Panc1 (cell line): ENCODE measurements at regions not wholly inside any gene's neighbourhood (a gene's known extent, or its start where the extent isn't known, plus 50 kb on each side); places are given as distances from the start of the nearest gene placed in this dataset.

Source experiments
- ATAC-seq: fragments of 200-7000 bp; cut with Tn5 transposase; 2 replicates; pipeline ENCODE4 v1.9.1; 2020; ENCODE audit warnings: mild to moderate bottlenecking, moderate library complexity
- BruUV-seq: library from RNA; stranded (reverse); fragments of 400-500 nt; replicated peaks from 2 replicates; lab custom pipeline; 2021; lab: Mats Ljungman, UMichigan
- CTCF ChIA-PET: fragments of 300-600 bp; sonication (Branson Sonifier 250); formaldehyde crosslinking; loops from one replicate; lab custom pipeline; 2022; ENCODE audit warnings: antibody characterized with exemption; lab: Charles Lee
- POLR2A ChIA-PET: fragments of 300-600 bp; sonication (Branson Sonifier 250); formaldehyde crosslinking; loops from one replicate; lab custom pipeline; 2022; ENCODE audit warnings: antibody characterized with exemption; lab: Charles Lee
- DNase-seq: peaks from one replicate; pipeline ENCODE4 v3.0.0-alpha.2; 2010; ENCODE audit warnings: low read depth, low spot score
- H3K27ac ChIP-seq: 2 replicates; pipeline ENCODE4 v1.5.1; 2011; ENCODE audit warnings: mild to moderate bottlenecking, low read length, inconsistent platforms
- H3K27me3 ChIP-seq: fragments of 200-500 bp; sonication (Bioruptor generic); 2 replicates; pipeline ENCODE4 v1.6.0; 2014; ENCODE audit warnings: low read length, inconsistent platforms; ENCODE audit not compliant: control insufficient read depth, insufficient read depth
- H3K36me3 ChIP-seq: fragments of 200-500 bp; sonication (Bioruptor generic); 2 replicates; pipeline ENCODE4 v1.5.1; 2014; ENCODE audit warnings: inconsistent platforms, mild to moderate bottlenecking, low read length, moderate library complexity; ENCODE audit not compliant: control insufficient read depth, insufficient read depth
- H3K4me1 ChIP-seq: 2 replicates; pipeline ENCODE4 v1.5.1; 2011; ENCODE audit warnings: inconsistent platforms, mild to moderate bottlenecking, low read length, moderate library complexity; ENCODE audit not compliant: control insufficient read depth, insufficient read depth
- H3K4me3 ChIP-seq, 2 experiments: 2 replicates each; pipeline ENCODE4 v1.5.1; 2011 to 2012; ENCODE audit warnings: low read depth in 2 of 2, low read length in 2 of 2, mild to moderate bottlenecking in 2 of 2, inconsistent platforms in 1 of 2, moderate library complexity in 1 of 2
- H3K9me3 ChIP-seq: fragments of 200-500 bp; sonication (Bioruptor generic); 2 replicates; pipeline ENCODE4 v1.5.1; 2014; ENCODE audit warnings: low read depth, mild to moderate bottlenecking, inconsistent platforms, low read length, moderate library complexity; ENCODE audit not compliant: control insufficient read depth, insufficient read depth
- POLR2AphosphoS5 ChIP-seq: IDR thresholded peaks from 2 replicates; pipeline ENCODE4 v1.6.1; 2012; ENCODE audit warnings: mild to moderate bottlenecking, low read depth, low read length, moderate library complexity
- REST ChIP-seq, 2 experiments: IDR thresholded peaks; 2 replicates each; pipeline ENCODE4 v1.6.1; 2011 to 2012; ENCODE audit warnings: low read depth in 2 of 2, control low read depth in 1 of 2, low read length in 1 of 2, mild to moderate bottlenecking in 1 of 2, moderate library complexity in 1 of 2; ENCODE audit not compliant: insufficient read depth in 1 of 2
- SIN3A ChIP-seq: IDR thresholded peaks from 2 replicates; pipeline ENCODE4 v1.6.1; 2012; ENCODE audit warnings: low read depth, mild to moderate bottlenecking, low read length, moderate library complexity, borderline replicate concordance; ENCODE audit not compliant: insufficient read depth
- TCF7L2 ChIP-seq: IDR thresholded peaks from 2 replicates; pipeline ENCODE4 v1.6.1; 2011; ENCODE audit warnings: mild to moderate bottlenecking, low read depth, low read length, inconsistent platforms
- in situ Hi-C: cut with HindIII; loops from 2 replicates; pipeline ENCODE4 v1.10.0; 2016; ENCODE audit warnings: low sequenced_read_pairs, low pct_unique_long_range_greater_than_20kb
- intact Hi-C: fragments of 100-400 bp; cut with micrococcal nuclease; formaldehyde crosslinking; loops from one replicate; pipeline ENCODE4 v1.10.0; 2022; ENCODE audit not compliant: unreplicated experiment
- TF ChIP-seq, protein P1 (sequence below): fragments of 450-650 bp; IDR thresholded peaks from 2 replicates; pipeline ENCODE4 v1.5.1; 2017; ENCODE audit warnings: mild to moderate bottlenecking

GRCh38 chr3:194251891-194252560, 99.1 kb downstream of the CPN2 start:
- in situ Hi-C loops (no loop called here), intact Hi-C loops (no loop called here)
- ChIA-PET POLR2A (no interaction called here), CTCF (no interaction called here)
- BruUV-seq = no TSS peak
- ATAC-seq = no peak
- Histone ChIP-seq H3K27me3 (no peaks in the 10 kb centered on the region), H3K4me3 (no peak overlapping the region), H3K27ac (no peak overlapping the region), H3K4me1 (0 out of 2 replicates have a peak, but pooled peaks cover 5% of the 10 kb centered on the region), H3K36me3 (no peaks in the 10 kb centered on the region), H3K9me3 (no peaks in the 10 kb centered on the region)
- no peak for TF ChIP-seq TCF7L2
- no peak for TF ChIP-seq REST (IDR thresholded peaks at IDR 0.05; ENCODE audit: insufficient read depth in 1 of 2, low read depth in 2 of 2, low read length in 1 of 2)
- TF ChIP-seq SIN3A = no peak
- TF ChIP-seq POLR2AphosphoS5 = no peak
- TF ChIP-seq, protein P1, sequence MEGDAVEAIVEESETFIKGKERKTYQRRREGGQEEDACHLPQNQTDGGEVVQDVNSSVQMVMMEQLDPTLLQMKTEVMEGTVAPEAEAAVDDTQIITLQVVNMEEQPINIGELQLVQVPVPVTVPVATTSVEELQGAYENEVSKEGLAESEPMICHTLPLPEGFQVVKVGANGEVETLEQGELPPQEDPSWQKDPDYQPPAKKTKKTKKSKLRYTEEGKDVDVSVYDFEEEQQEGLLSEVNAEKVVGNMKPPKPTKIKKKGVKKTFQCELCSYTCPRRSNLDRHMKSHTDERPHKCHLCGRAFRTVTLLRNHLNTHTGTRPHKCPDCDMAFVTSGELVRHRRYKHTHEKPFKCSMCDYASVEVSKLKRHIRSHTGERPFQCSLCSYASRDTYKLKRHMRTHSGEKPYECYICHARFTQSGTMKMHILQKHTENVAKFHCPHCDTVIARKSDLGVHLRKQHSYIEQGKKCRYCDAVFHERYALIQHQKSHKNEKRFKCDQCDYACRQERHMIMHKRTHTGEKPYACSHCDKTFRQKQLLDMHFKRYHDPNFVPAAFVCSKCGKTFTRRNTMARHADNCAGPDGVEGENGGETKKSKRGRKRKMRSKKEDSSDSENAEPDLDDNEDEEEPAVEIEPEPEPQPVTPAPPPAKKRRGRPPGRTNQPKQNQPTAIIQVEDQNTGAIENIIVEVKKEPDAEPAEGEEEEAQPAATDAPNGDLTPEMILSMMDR = no peak
- no peak for DNase-seq

DNA sequence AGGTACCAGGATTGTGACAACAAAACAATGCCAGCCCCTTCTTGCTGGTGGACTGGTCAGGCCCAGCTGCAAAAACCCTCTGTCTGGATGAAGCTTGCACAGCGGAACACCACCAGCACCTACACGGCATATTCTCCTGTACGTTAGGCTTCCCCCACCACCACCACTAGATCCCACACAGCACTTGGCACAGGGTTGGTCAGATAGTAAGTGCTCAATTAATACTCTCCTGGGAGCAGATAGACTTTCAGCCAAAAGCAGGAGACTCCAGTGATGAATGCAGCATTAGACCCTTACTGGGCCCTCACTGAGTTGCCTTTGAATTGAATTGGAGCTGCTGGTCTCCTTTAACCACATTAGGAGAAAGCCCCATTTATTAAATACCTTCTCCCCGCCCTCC, 97.9 kb downstream of the CPN2 start:
- ChIA-PET POLR2A (no interaction called here), CTCF (no interaction called here)
- no peak overlapping the region for H3K27ac ChIP-seq
- no peak overlapping the region for H3K4me3 ChIP-seq
- H3K4me1 ChIP-seq = 0 out of 2 replicates have a peak, but pooled peaks cover 5% of the 10 kb centered on the region
- no peak for TF ChIP-seq TCF7L2
- TF ChIP-seq, protein P1 = no peak
- intact Hi-C loops (no loop called here), in situ Hi-C loops (no loop called here)
- DNase-seq (no peak), ATAC-seq (no peak)
- H3K9me3 ChIP-seq = no peaks in the 10 kb centered on the region; the same call in 1 of the 2 replicates
- BruUV-seq = no TSS peak
- H3K27me3 ChIP-seq = no peaks in the 10 kb centered on the region
- H3K36me3 ChIP-seq = no peaks in the 10 kb centered on the region
